HG03469 (cell line): ENCODE measurements at regions not wholly inside any gene's neighbourhood (a gene's known extent, or its start where the extent isn't known, plus 50 kb on each side); places are given as distances from the start of the nearest gene placed in this dataset.

Experiments used
- ATAC-seq: cut with Tn5 transposase; IDR thresholded peaks from one replicate; pipeline ENCODE4 v1.9.1; 2021; ENCODE audit warnings: mild to moderate bottlenecking, moderate library complexity, moderate number of reproducible peaks; ENCODE audit not compliant: unreplicated experiment

GRCh38 chr13:56917966-56918365, 222.8 kb upstream of the PRR20A start:
- ATAC-seq, result no peak

GRCh38 chr13:56923626-56924140, 217.0 kb upstream of the PRR20A start:
- ATAC-seq, result no peak

GRCh38 chr13:56924401-56924800, 216.3 kb upstream of the PRR20A start:
- ATAC-seq, result no peak

- no peak for ATAC-seq
Measured at GRCh38 chr13:56932104-56932503, 208.6 kb upstream of the PRR20A start.

- no peak for ATAC-seq
Measured at GRCh38 chr13:56953965-56954364, 186.8 kb upstream of the PRR20A start.

- no peak for ATAC-seq
Measured at GRCh38 chr13:56975647-56976046, 165.1 kb upstream of the PRR20A start.

- ATAC-seq, result no peak
Measured at GRCh38 chr13:56980856-56981255, 159.9 kb upstream of the PRR20A start.

GRCh38 chr13:56986121-56986520, 154.6 kb upstream of the PRR20A start:
- ATAC-seq, result no peak

GRCh38 chr13:56988543-56988942, 152.2 kb upstream of the PRR20A start:
- ATAC-seq, result no peak

- ATAC-seq, result no peak
Measured at GRCh38 chr13:57003682-57004081, 137.0 kb upstream of the PRR20A start.

- no peak for ATAC-seq
Measured at GRCh38 chr13:57017357-57017756, 123.4 kb upstream of the PRR20A start.

GRCh38 chr13:57018915-57019314, 121.8 kb upstream of the PRR20A start:
- ATAC-seq, result no peak

- ATAC-seq, result no peak
Measured at GRCh38 chr13:57030671-57031070, 110.0 kb upstream of the PRR20A start.

- ATAC-seq, result no peak
Measured at GRCh38 chr13:57036290-57036689, 104.4 kb upstream of the PRR20A start.

- ATAC-seq, result no peak
Measured at GRCh38 chr13:57044910-57045309, 95.8 kb upstream of the PRR20A start.

GRCh38 chr13:57045826-57046546, 94.7 kb upstream of the PRR20A start:
- ATAC-seq, result no peak

- ATAC-seq, result no peak
Measured at GRCh38 chr13:57056601-57057180, 84.0 kb upstream of the PRR20A start.

- ATAC-seq, result no peak
Measured at GRCh38 chr13:57063007-57063406, 77.7 kb upstream of the PRR20A start.

- ATAC-seq, result no peak
Measured at GRCh38 chr13:57073983-57074382, 66.7 kb upstream of the PRR20A start.

GRCh38 chr13:57075588-57075987, 65.1 kb upstream of the PRR20A start:
- ATAC-seq, result no peak

GRCh38 chr13:57087006-57087405, 53.7 kb upstream of the PRR20A start:
- ATAC-seq, result no peak
